Right ventricle myocardium inferior (tissue), 1 donor: ENCODE measurements at regions not wholly inside any gene's neighbourhood (a gene's known extent, or its start where the extent isn't known, plus 50 kb on each side); places are given as distances from the start of the nearest gene placed in this dataset.

Experiments used
- ATAC-seq: fragments of 200-7000 bp; cut with Tn5 transposase; one replicate; pipeline ENCODE4 v1.9.1; 2020; ENCODE audit warnings: mild to moderate bottlenecking, moderate library complexity
- DNase-seq: peaks from one replicate; pipeline ENCODE4 v3.0.0; 2021; ENCODE audit errors: missing footprints
- intact Hi-C: fragments of 100-400 bp; cut with DNase I; formaldehyde crosslinking; loops from one replicate; pipeline ENCODE4 v1.11.0; 2022
- donor health status: DM: no; HTN: yes; CAD: no; lungs with severe emphysema.

GRCh38 chr11:11178671-11179638, 174.1 kb downstream of the CSNK2A3 start:
- ATAC-seq (no peak), DNase-seq (no peak)
- intact Hi-C loops: no loop called here

GRCh38 chr11:11177156-11177808, 175.8 kb downstream of the CSNK2A3 start:
- intact Hi-C loops: no loop called here
- ATAC-seq: no peak
- DNase-seq: no peak

- no peak for ATAC-seq
- DNase-seq: no peak
- intact Hi-C loops: no loop called here
These were observed 179.6 kb downstream of the CSNK2A3 start for GRCh38 chr11:11173316-11174025.

GRCh38 chr11:11171854-11172253, 181.2 kb downstream of the CSNK2A3 start:
- intact Hi-C loops: no loop called here
- ATAC-seq: peak; percentile 17

GRCh38 chr11:11171285-11171684, 181.8 kb downstream of the CSNK2A3 start:
- ATAC-seq: peak; percentile 70
- intact Hi-C loops: no loop called here
- DNase-seq: no peak

More at GRCh38 chr11:11171854-11172253, 181.2 kb downstream of the CSNK2A3 start:
- DNase-seq: no peak

GRCh38 chr11:11170352-11171084, 182.5 kb downstream of the CSNK2A3 start:
- intact Hi-C loops: no loop called here
- ATAC-seq: no peak
- no peak for DNase-seq

- ATAC-seq (no peak), DNase-seq (no peak)
- intact Hi-C loops: no loop called here
These were observed 183.2 kb downstream of the CSNK2A3 start for GRCh38 chr11:11169715-11170351.

- DNase-seq (no peak), ATAC-seq (no peak)
- intact Hi-C loops: no loop called here
These were observed 185.2 kb downstream of the CSNK2A3 start for GRCh38 chr11:11167806-11168205.

GRCh38 chr11:11164334-11164690, 188.7 kb downstream of the CSNK2A3 start:
- no peak for ATAC-seq
- intact Hi-C loops: no loop called here
- DNase-seq: no peak

- intact Hi-C loops: no loop called here
- no peak for DNase-seq
- ATAC-seq: no peak
These were observed 189.2 kb downstream of the CSNK2A3 start for GRCh38 chr11:11163669-11164333.

- no peak for DNase-seq
- no peak for ATAC-seq
- intact Hi-C loops: no loop called here
These were observed 189.8 kb downstream of the CSNK2A3 start for GRCh38 chr11:11163236-11163635.

- no peak for DNase-seq
- intact Hi-C loops: loop anchor here (5.0 to 10.0 kb wide), 4 partner anchors 108 to 630 kb away; no protein-coding TSS in a partner anchor
- ATAC-seq: no peak
These were observed 195.9 kb downstream of the CSNK2A3 start for GRCh38 chr11:11157185-11157584.

GRCh38 chr11:11155962-11156815, 196.9 kb downstream of the CSNK2A3 start:
- no peak for DNase-seq
- intact Hi-C loops: loop anchor here (5.0 to 10.0 kb wide), 4 partner anchors 109 to 631 kb away; no protein-coding TSS in a partner anchor
- ATAC-seq: no peak

GRCh38 chr11:11152877-11153276, 200.2 kb downstream of the CSNK2A3 start:
- DNase-seq (no peak), ATAC-seq (no peak)
- intact Hi-C loops: loop anchor here (10.0 kb wide), 2 partner anchors 112 to 368 kb away; no protein-coding TSS in a partner anchor

- DNase-seq: no peak
- ATAC-seq: no peak
- intact Hi-C loops: loop anchor here (10.0 kb wide), 2 partner anchors 115 to 365 kb away; no protein-coding TSS in a partner anchor
These were observed 203.2 kb downstream of the CSNK2A3 start for GRCh38 chr11:11149671-11150459.

GRCh38 chr11:11148596-11148995, 204.5 kb downstream of the CSNK2A3 start:
- DNase-seq (no peak), ATAC-seq (no peak)
- intact Hi-C loops: no loop called here
